SK-N-SH (cell line): ENCODE measurements at regions not wholly inside any gene's neighbourhood (a gene's known extent, or its start where the extent isn't known, plus 50 kb on each side); places are given as distances from the start of the nearest gene placed in this dataset.

ENCODE experiments used
- CTCF ChIA-PET: fragments of 300-600, 350-600 bp; formaldehyde crosslinking; extraction: SDS; loops from one replicate; lab custom pipeline; 2021; lab: Yijun Ruan, JAX
- POLR2A ChIA-PET: fragments of 350-600 bp; sonication (Branson Sonifier 250); formaldehyde crosslinking; extraction: SDS; loops from one replicate; lab custom pipeline; 2020; ENCODE audit warnings: antibody characterized with exemption, inconsistent platforms; lab: Yijun Ruan, JAX
- DNase-seq: peaks from one replicate; pipeline ENCODE4 v3.0.0; 2012
- H2AFZ ChIP-seq: fragments of 200-600 bp; sonication (generic); 2 replicates; pipeline ENCODE4 v1.8.1; 2016; ENCODE audit warnings: antibody characterized with exemption, mild to moderate bottlenecking, low read depth
- H3F3A ChIP-seq: fragments of 200-600 bp; sonication (generic); replicated peaks from 2 replicates; pipeline ENCODE3; 2016; ENCODE audit warnings: antibody characterized with exemption, mild to moderate bottlenecking; ENCODE audit not compliant: insufficient read depth
- H3K27ac ChIP-seq, 2 experiments: fragments of 200-500 bp in 1 of 2; fragments of 200-600 bp in 1 of 2; sonication (Bioruptor generic) in 1 of 2; sonication (generic), shearing (Covaris generic) in 1 of 2; 2 replicates each; pipeline versions ENCODE4 v1.5.1 to v1.6.1; 2014 to 2016; ENCODE audit warnings: low read depth in 2 of 2, inconsistent platforms in 1 of 2, low read length in 1 of 2, mild to moderate bottlenecking in 1 of 2, mixed read lengths in 1 of 2
- H3K27me3 ChIP-seq: fragments of 200-600 bp; sonication (generic), shearing (Covaris generic); 2 replicates; pipeline ENCODE4 v1.6.1; 2016; ENCODE audit warnings: mixed run types; ENCODE audit not compliant: insufficient read depth
- H3K36me3 ChIP-seq, 2 experiments: fragments of 200-500 bp in 1 of 2; fragments of 200-600 bp in 1 of 2; sonication (Bioruptor generic) in 1 of 2; sonication (generic) in 1 of 2; replicated peaks in 1 of 2; 2 replicates each; pipeline versions ENCODE3 to v1.5.1; 2014 to 2016; ENCODE audit warnings: low read length in 1 of 2, mild to moderate bottlenecking in 1 of 2; ENCODE audit not compliant: insufficient read depth in 2 of 2, control insufficient read depth in 1 of 2
- H3K4me1 ChIP-seq, 2 experiments: fragments of 200-500 bp in 1 of 2; fragments of 200-600 bp in 1 of 2; sonication (Bioruptor generic) in 1 of 2; sonication (generic), shearing (Covaris generic) in 1 of 2; 2 replicates each; pipeline versions ENCODE4 v1.5.1 to v1.6.1; 2014 to 2016; ENCODE audit warnings: low read depth in 1 of 2, low read length in 1 of 2, mixed run types in 1 of 2; ENCODE audit not compliant: insufficient read depth in 2 of 2, control insufficient read depth in 1 of 2
- H3K4me2 ChIP-seq: fragments of 200-600 bp; sonication (generic), shearing (Covaris generic); 2 replicates; pipeline ENCODE4 v1.6.1; 2017; ENCODE audit warnings: mixed run types
- H3K4me3 ChIP-seq, 2 experiments: fragments of 200-500 bp in 1 of 2; fragments of 200-600 bp in 1 of 2; sonication (Bioruptor generic) in 1 of 2; sonication (generic), shearing (Covaris generic) in 1 of 2; 2 replicates each; pipeline versions ENCODE4 v1.5.1 to v1.8.1; 2014 to 2016; ENCODE audit warnings: low read depth in 2 of 2, inconsistent platforms in 1 of 2, low read length in 1 of 2, mild to moderate bottlenecking in 1 of 2, mixed read lengths in 1 of 2, moderate library complexity in 1 of 2
- H3K79me2 ChIP-seq: fragments of 200-600 bp; sonication (generic); 2 replicates; pipeline ENCODE4 v1.8.1; 2017; ENCODE audit warnings: mild to moderate bottlenecking; ENCODE audit not compliant: insufficient read depth
- H3K9ac ChIP-seq: fragments of 200-600 bp; sonication (generic); 2 replicates; pipeline ENCODE4 v1.6.1; 2017; ENCODE audit warnings: mixed run types
- H3K9me2 ChIP-seq: fragments of 200-600 bp; sonication (generic); 2 replicates; pipeline ENCODE4 v1.6.1; 2017; ENCODE audit warnings: mixed run types
- H3K9me3 ChIP-seq: fragments of 200-600 bp; sonication (generic); 2 replicates; pipeline ENCODE4 v1.6.1; 2017; ENCODE audit warnings: mixed run types, mild to moderate bottlenecking, moderate library complexity
- H4K20me1 ChIP-seq: fragments of 200-600 bp; sonication (generic); 2 replicates; pipeline ENCODE4 v1.6.1; 2017; ENCODE audit warnings: mild to moderate bottlenecking, mixed run types; ENCODE audit not compliant: insufficient read depth
- CHD2 ChIP-seq: fragments of 150-350 bp; IDR thresholded peaks from 2 replicates; pipeline ENCODE4 v1.6.1; 2018; ENCODE audit warnings: low read length; ENCODE audit not compliant: partially characterized antibody
- ELF1 ChIP-seq: IDR thresholded peaks from 2 replicates; pipeline ENCODE4 v1.4.0; 2012
- FOXJ3 ChIP-seq: sonication (generic); formaldehyde crosslinking; IDR thresholded peaks from 2 replicates; pipeline ENCODE4 v1.5.1; 2020; ENCODE audit warnings: mild to moderate bottlenecking, missing genetic modification reagents
- GABPA ChIP-seq: IDR thresholded peaks from 2 replicates; pipeline ENCODE4 v1.4.0; 2012; ENCODE audit warnings: low read depth, mild to moderate bottlenecking
- JUND ChIP-seq: IDR thresholded peaks from 2 replicates; pipeline ENCODE4 v1.4.0; 2012
- MEF2A ChIP-seq: IDR thresholded peaks from 2 replicates; pipeline ENCODE4 v1.4.0; 2012; ENCODE audit warnings: low read depth, borderline replicate concordance
- MXI1 ChIP-seq: IDR thresholded peaks from 2 replicates; pipeline ENCODE4 v1.6.1; 2012; ENCODE audit warnings: mild to moderate bottlenecking, low read depth, low read length, improper control_type of control experiment
- NRF1 ChIP-seq: IDR thresholded peaks from 2 replicates; pipeline ENCODE4 v1.6.1; 2012; ENCODE audit warnings: low read depth, mild to moderate bottlenecking, low read length
- POLR2AphosphoS5 ChIP-seq: IDR thresholded peaks from 2 replicates; pipeline ENCODE4 v1.6.1; 2012; ENCODE audit warnings: low read depth, low read length
- RXRA ChIP-seq: IDR thresholded peaks from 2 replicates; pipeline ENCODE4 v1.4.0; 2012; ENCODE audit warnings: low read depth, mild to moderate bottlenecking, borderline replicate concordance
- WGBS: methylation state at CpG from one replicate; pipeline ENCODE4 v1.1.6; 2017; ENCODE audit warnings: low lambda C conversion rate; 5-methylcytosine and 5-hydroxymethylcytosine counted together
- TF ChIP-seq, protein P1 (sequence below): IDR thresholded peaks from 2 replicates; pipeline ENCODE4 v1.6.1; 2012; ENCODE audit warnings: mild to moderate bottlenecking, low read depth, low read length, moderate library complexity
- TF ChIP-seq, protein P2 (sequence below): fragments of 150-350 bp; IDR thresholded peaks from 2 replicates; pipeline ENCODE4 v1.6.1; 2016; ENCODE audit warnings: mild to moderate bottlenecking, low read depth, low read length
- TF ChIP-seq, protein P3 (sequence below): IDR thresholded peaks from 2 replicates; pipeline ENCODE4 v1.4.0; 2012; ENCODE audit warnings: low read depth
- TF ChIP-seq, protein P4 (sequence below): fragments of 150-350 bp; IDR thresholded peaks from 2 replicates; pipeline ENCODE4 v1.6.1; 2017; ENCODE audit warnings: antibody characterized with exemption, low read length, low read depth, borderline replicate concordance

DNA sequence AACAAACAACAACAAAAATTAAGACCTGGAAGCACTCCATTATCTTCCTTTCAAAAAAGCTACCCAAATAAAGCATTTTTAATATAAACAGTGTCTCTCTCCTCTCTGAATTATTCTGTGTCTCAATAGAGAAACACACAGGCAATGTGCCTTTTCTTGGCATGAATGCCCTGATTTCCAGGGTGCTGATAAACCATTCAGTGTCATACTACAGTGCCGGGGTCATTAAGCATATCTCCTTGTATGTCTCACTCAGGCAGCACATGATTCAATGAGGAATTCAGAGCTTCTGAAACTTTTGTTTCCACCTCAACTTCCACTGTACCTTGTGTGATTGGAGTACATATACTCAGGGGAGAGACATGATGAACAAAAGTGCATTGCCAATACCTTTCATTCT lies 294.0 kb upstream of the SLC24A2 start (continued):
- TF ChIP-seq, protein P1, sequence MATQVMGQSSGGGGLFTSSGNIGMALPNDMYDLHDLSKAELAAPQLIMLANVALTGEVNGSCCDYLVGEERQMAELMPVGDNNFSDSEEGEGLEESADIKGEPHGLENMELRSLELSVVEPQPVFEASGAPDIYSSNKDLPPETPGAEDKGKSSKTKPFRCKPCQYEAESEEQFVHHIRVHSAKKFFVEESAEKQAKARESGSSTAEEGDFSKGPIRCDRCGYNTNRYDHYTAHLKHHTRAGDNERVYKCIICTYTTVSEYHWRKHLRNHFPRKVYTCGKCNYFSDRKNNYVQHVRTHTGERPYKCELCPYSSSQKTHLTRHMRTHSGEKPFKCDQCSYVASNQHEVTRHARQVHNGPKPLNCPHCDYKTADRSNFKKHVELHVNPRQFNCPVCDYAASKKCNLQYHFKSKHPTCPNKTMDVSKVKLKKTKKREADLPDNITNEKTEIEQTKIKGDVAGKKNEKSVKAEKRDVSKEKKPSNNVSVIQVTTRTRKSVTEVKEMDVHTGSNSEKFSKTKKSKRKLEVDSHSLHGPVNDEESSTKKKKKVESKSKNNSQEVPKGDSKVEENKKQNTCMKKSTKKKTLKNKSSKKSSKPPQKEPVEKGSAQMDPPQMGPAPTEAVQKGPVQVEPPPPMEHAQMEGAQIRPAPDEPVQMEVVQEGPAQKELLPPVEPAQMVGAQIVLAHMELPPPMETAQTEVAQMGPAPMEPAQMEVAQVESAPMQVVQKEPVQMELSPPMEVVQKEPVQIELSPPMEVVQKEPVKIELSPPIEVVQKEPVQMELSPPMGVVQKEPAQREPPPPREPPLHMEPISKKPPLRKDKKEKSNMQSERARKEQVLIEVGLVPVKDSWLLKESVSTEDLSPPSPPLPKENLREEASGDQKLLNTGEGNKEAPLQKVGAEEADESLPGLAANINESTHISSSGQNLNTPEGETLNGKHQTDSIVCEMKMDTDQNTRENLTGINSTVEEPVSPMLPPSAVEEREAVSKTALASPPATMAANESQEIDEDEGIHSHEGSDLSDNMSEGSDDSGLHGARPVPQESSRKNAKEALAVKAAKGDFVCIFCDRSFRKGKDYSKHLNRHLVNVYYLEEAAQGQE = no peak
- TF ChIP-seq NRF1 = no peak
- no peak for TF ChIP-seq CHD2
- TF ChIP-seq, protein P2, sequence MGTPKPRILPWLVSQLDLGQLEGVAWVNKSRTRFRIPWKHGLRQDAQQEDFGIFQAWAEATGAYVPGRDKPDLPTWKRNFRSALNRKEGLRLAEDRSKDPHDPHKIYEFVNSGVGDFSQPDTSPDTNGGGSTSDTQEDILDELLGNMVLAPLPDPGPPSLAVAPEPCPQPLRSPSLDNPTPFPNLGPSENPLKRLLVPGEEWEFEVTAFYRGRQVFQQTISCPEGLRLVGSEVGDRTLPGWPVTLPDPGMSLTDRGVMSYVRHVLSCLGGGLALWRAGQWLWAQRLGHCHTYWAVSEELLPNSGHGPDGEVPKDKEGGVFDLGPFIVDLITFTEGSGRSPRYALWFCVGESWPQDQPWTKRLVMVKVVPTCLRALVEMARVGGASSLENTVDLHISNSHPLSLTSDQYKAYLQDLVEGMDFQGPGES = no peak
- TF ChIP-seq JUND = no peak
- TF ChIP-seq MXI1 = no peak
- TF ChIP-seq, protein P3, sequence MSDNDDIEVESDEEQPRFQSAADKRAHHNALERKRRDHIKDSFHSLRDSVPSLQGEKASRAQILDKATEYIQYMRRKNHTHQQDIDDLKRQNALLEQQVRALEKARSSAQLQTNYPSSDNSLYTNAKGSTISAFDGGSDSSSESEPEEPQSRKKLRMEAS = no peak

DNA sequence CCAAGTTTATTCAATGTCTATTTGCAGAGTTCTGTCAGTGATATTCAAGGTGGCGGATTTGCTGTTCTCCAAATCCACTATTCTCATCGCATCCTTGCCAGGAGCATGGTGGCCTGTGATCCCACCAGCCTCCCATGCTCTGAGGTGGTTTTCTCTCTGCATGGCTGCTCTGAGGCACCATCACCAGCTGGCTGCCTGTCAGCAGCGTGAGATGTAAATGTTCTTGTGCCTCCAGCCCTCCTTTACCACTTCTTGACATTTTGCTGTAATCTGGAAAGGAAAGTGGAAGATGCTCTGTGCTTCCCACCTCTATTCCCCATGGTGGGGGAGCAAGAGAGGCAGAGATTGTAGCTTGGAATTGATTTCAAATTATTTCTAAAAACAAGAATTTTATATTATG lies 293.6 kb upstream of the SLC24A2 start:
- Histone ChIP-seq H3K4me1 (peaks cover 0 to 31% of the 10 kb centered on the region in 2 experiments; a peak in 2 of 4 replicates), H3K9ac (no peak overlapping the region), H3K9me3 (no peaks in the 10 kb centered on the region), H3F3A (no peaks in the 10 kb centered on the region), H3K36me3 (no peaks in the 10 kb centered on the region), H3K4me2 (no peak overlapping the region), H4K20me1 (no peaks in the 10 kb centered on the region), H3K79me2 (no peaks in the 10 kb centered on the region), H3K9me2 (no peaks in the 10 kb centered on the region), H3K4me3 (no peak overlapping the region), H2AFZ (no peak overlapping the region), H3K27me3 (no peaks in the 10 kb centered on the region), H3K27ac (peak overlapping the region in 1 of 2 experiments; percentile 91; a peak in 1 of 4 replicates)
- 25% methylated on average over 3 of the region's 3 CpGs for WGBS
- ChIA-PET CTCF (interaction anchor here (0.9 to 1.3 kb wide), 2 partner anchors 136 to 1029 kb away, joined by 3 read pairs; no protein-coding TSS in a partner anchor), POLR2A (no interaction called here)
- no peak for DNase-seq
- TF ChIP-seq MEF2A (no peak), POLR2AphosphoS5 (no peak), GABPA (no peak), RXRA (no peak), FOXJ3 (CRISPR knock-in tag) (no peak), CHD2 (no peak), ELF1 (no peak), MXI1 (no peak)
- TF ChIP-seq, protein P4, sequence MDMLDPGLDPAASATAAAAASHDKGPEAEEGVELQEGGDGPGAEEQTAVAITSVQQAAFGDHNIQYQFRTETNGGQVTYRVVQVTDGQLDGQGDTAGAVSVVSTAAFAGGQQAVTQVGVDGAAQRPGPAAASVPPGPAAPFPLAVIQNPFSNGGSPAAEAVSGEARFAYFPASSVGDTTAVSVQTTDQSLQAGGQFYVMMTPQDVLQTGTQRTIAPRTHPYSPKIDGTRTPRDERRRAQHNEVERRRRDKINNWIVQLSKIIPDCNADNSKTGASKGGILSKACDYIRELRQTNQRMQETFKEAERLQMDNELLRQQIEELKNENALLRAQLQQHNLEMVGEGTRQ = no peak
- TF ChIP-seq, protein P3 = no peak
- TF ChIP-seq, protein P1 = no peak
